ENCODE measurements at regions not wholly inside any gene's neighbourhood (a gene's known extent, or its start where the extent isn't known, plus 50 kb on each side); places are given as distances from the start of the nearest gene placed in this dataset.

GRCh38 chr5:124843596-124843899 lies 97.1 kb upstream of the ZNF608 start:
- TF ChIP-seq POLR2A (IDR thresholded peaks at IDR 0.05; ENCODE audit: low read depth, low read length) = no peak
- no peak for TF ChIP-seq CTCF (IDR thresholded peaks at IDR 0.05; ENCODE audit: extremely low read depth in 1 of 2, insufficient read depth in 1 of 2, low read depth in 1 of 2, low read length in 2 of 2)
- TF ChIP-seq MAX (IDR thresholded peaks at IDR 0.05; ENCODE audit: insufficient read depth, insufficient read length) = no peak
- no peak for TF ChIP-seq POLR2AphosphoS5 (IDR thresholded peaks at IDR 0.05; ENCODE audit: insufficient read depth, low read depth, low read length)
- no peak for TF ChIP-seq MYC (IDR thresholded peaks at IDR 0.05; ENCODE audit: low read depth, low read length)
- no peak for TF ChIP-seq EZH2 (IDR thresholded peaks at IDR 0.05; ENCODE audit: borderline replicate concordance, low read depth, low read length, severe bottlenecking)
- TF ChIP-seq GATA2 (IDR thresholded peaks at IDR 0.05; ENCODE audit: insufficient read depth, insufficient read length, low read depth, low read length) = no peak
- TF ChIP-seq FOS (IDR thresholded peaks at IDR 0.05; ENCODE audit: borderline replicate concordance, insufficient read depth, low read length) = no peak
- no peak for TF ChIP-seq JUN (IDR thresholded peaks at IDR 0.05; ENCODE audit: borderline replicate concordance, insufficient read depth, insufficient read length, low read depth)

Data from endothelial cell of umbilical vein (primary cell).